ENCODE measurements at regions not wholly inside any gene's neighbourhood (a gene's known extent, or its start where the extent isn't known, plus 50 kb on each side); places are given as distances from the start of the nearest gene placed in this dataset.

- Histone ChIP-seq H2AFZ (ENCODE audit: low read length) (no peak overlapping the region), H3K27ac (ENCODE audit: low read length) (no peak overlapping the region), H4K20me1 (ENCODE audit: insufficient read depth, low read length) (no peaks in the 10 kb centered on the region), H3K9ac (ENCODE audit: low read length) (no peak overlapping the region), H3F3A (ENCODE audit: insufficient read depth, low read length) (no peaks in the 10 kb centered on the region), H3K79me2 (ENCODE audit: low read length) (no peaks in the 10 kb centered on the region), H3K4me3 (ENCODE audit: low read length) (no peak overlapping the region), H3K36me3 (replicated peaks; ENCODE audit: insufficient read depth, low read length) (no peaks in the 10 kb centered on the region), H3K9me3 (replicated peaks; ENCODE audit: insufficient read depth, low read length) (no peaks in the 10 kb centered on the region), H3K9me2 (replicated peaks; ENCODE audit: insufficient read depth, low read length) (no peaks in the 10 kb centered on the region), H3K4me1 (ENCODE audit: low read length) (no peaks in the 10 kb centered on the region), H3K4me2 (ENCODE audit: low read depth, low read length) (no peak overlapping the region), H3K27me3 (replicated peaks; ENCODE audit: insufficient read depth, low read length) (no peaks in the 10 kb centered on the region)
- no peak for DNase-seq
- TF ChIP-seq EZH2phosphoT487 (IDR thresholded peaks at IDR 0.05; ENCODE audit: low read length) = no peak
- no peak for TF ChIP-seq CTCF (IDR thresholded peaks at IDR 0.05; ENCODE audit: low read length)
- no peak for TF ChIP-seq EZH2 (optimal IDR thresholded peaks at IDR 0.05; ENCODE audit: low read depth, low read length)
Measured at GRCh38 chr2:71781695-71782228, 328.4 kb downstream of the DYSF start.

- Histone ChIP-seq H3K4me1 (ENCODE audit: low read length) (no peaks in the 10 kb centered on the region), H3K4me2 (ENCODE audit: low read depth, low read length) (no peak overlapping the region), H3K27me3 (replicated peaks; ENCODE audit: insufficient read depth, low read length) (no peaks in the 10 kb centered on the region), H3K9me3 (replicated peaks; ENCODE audit: insufficient read depth, low read length) (no peaks in the 10 kb centered on the region), H4K20me1 (ENCODE audit: insufficient read depth, low read length) (no peaks in the 10 kb centered on the region), H3K27ac (ENCODE audit: low read length) (no peak overlapping the region), H3K9me2 (replicated peaks; ENCODE audit: insufficient read depth, low read length) (no peaks in the 10 kb centered on the region), H3K36me3 (replicated peaks; ENCODE audit: insufficient read depth, low read length) (no peaks in the 10 kb centered on the region), H3K9ac (ENCODE audit: low read length) (no peak overlapping the region), H3K79me2 (ENCODE audit: low read length) (no peaks in the 10 kb centered on the region), H2AFZ (ENCODE audit: low read length) (no peak overlapping the region), H3K4me3 (ENCODE audit: low read length) (no peak overlapping the region), H3F3A (ENCODE audit: insufficient read depth, low read length) (no peaks in the 10 kb centered on the region)
- no peak for DNase-seq
- TF ChIP-seq CTCF (IDR thresholded peaks at IDR 0.05; ENCODE audit: low read length) (no peak), EZH2phosphoT487 (IDR thresholded peaks at IDR 0.05; ENCODE audit: low read length) (no peak), EZH2 (optimal IDR thresholded peaks at IDR 0.05; ENCODE audit: low read depth, low read length) (no peak)
Measured at GRCh38 chr2:71780162-71780561, 326.8 kb downstream of the DYSF start.

GRCh38 chr2:71779774-71780105, 326.4 kb downstream of the DYSF start:
- Histone ChIP-seq H3K4me2 (ENCODE audit: low read depth, low read length) (no peak overlapping the region), H3K27me3 (replicated peaks; ENCODE audit: insufficient read depth, low read length) (no peaks in the 10 kb centered on the region), H3F3A (ENCODE audit: insufficient read depth, low read length) (no peaks in the 10 kb centered on the region), H3K9ac (ENCODE audit: low read length) (no peak overlapping the region), H3K9me3 (replicated peaks; ENCODE audit: insufficient read depth, low read length) (no peaks in the 10 kb centered on the region), H3K9me2 (replicated peaks; ENCODE audit: insufficient read depth, low read length) (no peaks in the 10 kb centered on the region), H3K36me3 (replicated peaks; ENCODE audit: insufficient read depth, low read length) (no peaks in the 10 kb centered on the region), H4K20me1 (ENCODE audit: insufficient read depth, low read length) (no peaks in the 10 kb centered on the region), H3K4me1 (ENCODE audit: low read length) (no peaks in the 10 kb centered on the region), H3K4me3 (ENCODE audit: low read length) (no peak overlapping the region), H2AFZ (ENCODE audit: low read length) (no peak overlapping the region), H3K27ac (ENCODE audit: low read length) (no peak overlapping the region), H3K79me2 (ENCODE audit: low read length) (no peaks in the 10 kb centered on the region)
- TF ChIP-seq CTCF (IDR thresholded peaks at IDR 0.05; ENCODE audit: low read length) (no peak), EZH2phosphoT487 (IDR thresholded peaks at IDR 0.05; ENCODE audit: low read length) (no peak), EZH2 (optimal IDR thresholded peaks at IDR 0.05; ENCODE audit: low read depth, low read length) (no peak)
- DNase-seq = no peak

Data from MM.1S (cell line).